SK-N-SH (cell line): ENCODE measurements at regions not wholly inside any gene's neighbourhood (a gene's known extent, or its start where the extent isn't known, plus 50 kb on each side); places are given as distances from the start of the nearest gene placed in this dataset.

Experiments used
- CTCF ChIA-PET: fragments of 300-600, 350-600 bp; formaldehyde crosslinking; extraction: SDS; loops from one replicate; lab custom pipeline; 2021; lab: Yijun Ruan, JAX
- POLR2A ChIA-PET: fragments of 350-600 bp; sonication (Branson Sonifier 250); formaldehyde crosslinking; extraction: SDS; loops from one replicate; lab custom pipeline; 2020; ENCODE audit warnings: antibody characterized with exemption, inconsistent platforms; lab: Yijun Ruan, JAX
- DNase-seq: peaks from one replicate; pipeline ENCODE4 v3.0.0; 2012
- H2AFZ ChIP-seq: fragments of 200-600 bp; sonication (generic); 2 replicates; pipeline ENCODE4 v1.8.1; 2016; ENCODE audit warnings: antibody characterized with exemption, mild to moderate bottlenecking, low read depth
- H3F3A ChIP-seq: fragments of 200-600 bp; sonication (generic); replicated peaks from 2 replicates; pipeline ENCODE3; 2016; ENCODE audit warnings: antibody characterized with exemption, mild to moderate bottlenecking; ENCODE audit not compliant: insufficient read depth
- H3K27ac ChIP-seq, 2 experiments: fragments of 200-500 bp in 1 of 2; fragments of 200-600 bp in 1 of 2; sonication (Bioruptor generic) in 1 of 2; sonication (generic), shearing (Covaris generic) in 1 of 2; 2 replicates each; pipeline versions ENCODE4 v1.5.1 to v1.6.1; 2014 to 2016; ENCODE audit warnings: low read depth in 2 of 2, inconsistent platforms in 1 of 2, low read length in 1 of 2, mild to moderate bottlenecking in 1 of 2, mixed read lengths in 1 of 2
- H3K27me3 ChIP-seq: fragments of 200-600 bp; sonication (generic), shearing (Covaris generic); 2 replicates; pipeline ENCODE4 v1.6.1; 2016; ENCODE audit warnings: mixed run types; ENCODE audit not compliant: insufficient read depth
- H3K36me3 ChIP-seq, 2 experiments: fragments of 200-500 bp in 1 of 2; fragments of 200-600 bp in 1 of 2; sonication (Bioruptor generic) in 1 of 2; sonication (generic) in 1 of 2; replicated peaks in 1 of 2; 2 replicates each; pipeline versions ENCODE3 to v1.5.1; 2014 to 2016; ENCODE audit warnings: low read length in 1 of 2, mild to moderate bottlenecking in 1 of 2; ENCODE audit not compliant: insufficient read depth in 2 of 2, control insufficient read depth in 1 of 2
- H3K4me1 ChIP-seq, 2 experiments: fragments of 200-500 bp in 1 of 2; fragments of 200-600 bp in 1 of 2; sonication (Bioruptor generic) in 1 of 2; sonication (generic), shearing (Covaris generic) in 1 of 2; 2 replicates each; pipeline versions ENCODE4 v1.5.1 to v1.6.1; 2014 to 2016; ENCODE audit warnings: low read depth in 1 of 2, low read length in 1 of 2, mixed run types in 1 of 2; ENCODE audit not compliant: insufficient read depth in 2 of 2, control insufficient read depth in 1 of 2
- H3K4me2 ChIP-seq: fragments of 200-600 bp; sonication (generic), shearing (Covaris generic); 2 replicates; pipeline ENCODE4 v1.6.1; 2017; ENCODE audit warnings: mixed run types
- H3K4me3 ChIP-seq, 2 experiments: fragments of 200-500 bp in 1 of 2; fragments of 200-600 bp in 1 of 2; sonication (Bioruptor generic) in 1 of 2; sonication (generic), shearing (Covaris generic) in 1 of 2; 2 replicates each; pipeline versions ENCODE4 v1.5.1 to v1.8.1; 2014 to 2016; ENCODE audit warnings: low read depth in 2 of 2, inconsistent platforms in 1 of 2, low read length in 1 of 2, mild to moderate bottlenecking in 1 of 2, mixed read lengths in 1 of 2, moderate library complexity in 1 of 2
- H3K79me2 ChIP-seq: fragments of 200-600 bp; sonication (generic); 2 replicates; pipeline ENCODE4 v1.8.1; 2017; ENCODE audit warnings: mild to moderate bottlenecking; ENCODE audit not compliant: insufficient read depth
- H3K9ac ChIP-seq: fragments of 200-600 bp; sonication (generic); 2 replicates; pipeline ENCODE4 v1.6.1; 2017; ENCODE audit warnings: mixed run types
- H3K9me2 ChIP-seq: fragments of 200-600 bp; sonication (generic); 2 replicates; pipeline ENCODE4 v1.6.1; 2017; ENCODE audit warnings: mixed run types
- H3K9me3 ChIP-seq: fragments of 200-600 bp; sonication (generic); 2 replicates; pipeline ENCODE4 v1.6.1; 2017; ENCODE audit warnings: mixed run types, mild to moderate bottlenecking, moderate library complexity
- H4K20me1 ChIP-seq: fragments of 200-600 bp; sonication (generic); 2 replicates; pipeline ENCODE4 v1.6.1; 2017; ENCODE audit warnings: mild to moderate bottlenecking, mixed run types; ENCODE audit not compliant: insufficient read depth
- ELF1 ChIP-seq: IDR thresholded peaks from 2 replicates; pipeline ENCODE4 v1.4.0; 2012
- EZH2phosphoT487 ChIP-seq: fragments of 200-600 bp; sonication (generic); IDR thresholded peaks from 2 replicates; pipeline ENCODE4 v1.6.1; 2017; ENCODE audit warnings: low read depth, mixed run types, mild to moderate bottlenecking, antibody characterized with exemption, moderate library complexity, borderline replicate concordance
- GATA2 ChIP-seq: sonication (generic); formaldehyde crosslinking; IDR thresholded peaks from 2 replicates; pipeline ENCODE4 v1.5.0; 2020; ENCODE audit warnings: mild to moderate bottlenecking, missing genetic modification reagents
- IRF3 ChIP-seq: fragments of 150-350 bp; IDR thresholded peaks from 2 replicates; pipeline ENCODE4 v1.6.1; 2016; ENCODE audit warnings: mild to moderate bottlenecking, low read depth, low read length
- JUND ChIP-seq: IDR thresholded peaks from 2 replicates; pipeline ENCODE4 v1.4.0; 2012
- MXI1 ChIP-seq: IDR thresholded peaks from 2 replicates; pipeline ENCODE4 v1.6.1; 2012; ENCODE audit warnings: mild to moderate bottlenecking, low read depth, low read length, improper control_type of control experiment
- NRF1 ChIP-seq: IDR thresholded peaks from 2 replicates; pipeline ENCODE4 v1.6.1; 2012; ENCODE audit warnings: low read depth, mild to moderate bottlenecking, low read length
- POLR2AphosphoS5 ChIP-seq: IDR thresholded peaks from 2 replicates; pipeline ENCODE4 v1.6.1; 2012; ENCODE audit warnings: low read depth, low read length
- RFX5 ChIP-seq: IDR thresholded peaks from 2 replicates; pipeline ENCODE4 v1.6.1; 2012; ENCODE audit warnings: mild to moderate bottlenecking, improper control_type of control experiment, low read length
- RXRA ChIP-seq: IDR thresholded peaks from 2 replicates; pipeline ENCODE4 v1.4.0; 2012; ENCODE audit warnings: low read depth, mild to moderate bottlenecking, borderline replicate concordance
- SIN3A ChIP-seq: IDR thresholded peaks from 2 replicates; pipeline ENCODE4 v1.6.1; 2012; ENCODE audit warnings: low read depth, mild to moderate bottlenecking, low read length, moderate library complexity, borderline replicate concordance
- SMC3 ChIP-seq: IDR thresholded peaks from 2 replicates; pipeline ENCODE4 v1.6.1; 2012; ENCODE audit warnings: low read depth, low read length, improper control_type of control experiment
- TCF12 ChIP-seq: IDR thresholded peaks from 2 replicates; pipeline ENCODE4 v1.4.0; 2012
- USF1 ChIP-seq: IDR thresholded peaks from 2 replicates; pipeline ENCODE4 v1.4.0; 2012; ENCODE audit warnings: low read depth, borderline replicate concordance
- USF2 ChIP-seq: fragments of 150-350 bp; IDR thresholded peaks from 2 replicates; pipeline ENCODE4 v1.6.1; 2017; ENCODE audit warnings: antibody characterized with exemption, low read length, low read depth, borderline replicate concordance
- ZBTB33 ChIP-seq: IDR thresholded peaks from 2 replicates; pipeline ENCODE4 v1.4.0; 2012; ENCODE audit warnings: low read depth, borderline replicate concordance
- WGBS: methylation state at CpG from one replicate; pipeline ENCODE4 v1.1.6; 2017; ENCODE audit warnings: low lambda C conversion rate; 5-methylcytosine and 5-hydroxymethylcytosine counted together
- TF ChIP-seq, protein P1 (sequence below): IDR thresholded peaks from 2 replicates; pipeline ENCODE4 v1.6.1; 2012; ENCODE audit warnings: mild to moderate bottlenecking, low read depth, low read length, moderate library complexity

GRCh38 chr10:10872035-10872673 lies 145.5 kb upstream of the CELF2 start:
- Histone ChIP-seq H3K27me3 (no peaks in the 10 kb centered on the region), H2AFZ (no peak overlapping the region), H3K9ac (no peak overlapping the region), H3K27ac (no peak overlapping the region), H3K4me2 (no peak overlapping the region), H3K9me2 (no peaks in the 10 kb centered on the region), H3K4me1 (no peaks in the 10 kb centered on the region), H4K20me1 (no peaks in the 10 kb centered on the region), H3K36me3 (no peaks in the 10 kb centered on the region), H3K9me3 (no peaks in the 10 kb centered on the region), H3F3A (no peaks in the 10 kb centered on the region), H3K79me2 (no peaks in the 10 kb centered on the region), H3K4me3 (no peak overlapping the region)
- ChIA-PET CTCF (interaction anchor here (1.3 kb wide), 1 partner anchor 22 kb away, joined by 3 read pairs; no protein-coding TSS in a partner anchor), POLR2A (no interaction called here)
- DNase-seq = no peak
- 6% methylated on average over 6 of the region's 6 CpGs for WGBS
- TF ChIP-seq USF2 (no peak), ELF1 (no peak), MXI1 (no peak), NRF1 (no peak), RXRA (no peak), EZH2phosphoT487 (no peak), USF1 (no peak), POLR2AphosphoS5 (no peak), SIN3A (no peak), IRF3 (no peak), JUND (no peak), TCF12 (no peak), ZBTB33 (no peak), RFX5 (no peak), GATA2 (CRISPR knock-in tag) (no peak), SMC3 (no peak)
- TF ChIP-seq, protein P1, sequence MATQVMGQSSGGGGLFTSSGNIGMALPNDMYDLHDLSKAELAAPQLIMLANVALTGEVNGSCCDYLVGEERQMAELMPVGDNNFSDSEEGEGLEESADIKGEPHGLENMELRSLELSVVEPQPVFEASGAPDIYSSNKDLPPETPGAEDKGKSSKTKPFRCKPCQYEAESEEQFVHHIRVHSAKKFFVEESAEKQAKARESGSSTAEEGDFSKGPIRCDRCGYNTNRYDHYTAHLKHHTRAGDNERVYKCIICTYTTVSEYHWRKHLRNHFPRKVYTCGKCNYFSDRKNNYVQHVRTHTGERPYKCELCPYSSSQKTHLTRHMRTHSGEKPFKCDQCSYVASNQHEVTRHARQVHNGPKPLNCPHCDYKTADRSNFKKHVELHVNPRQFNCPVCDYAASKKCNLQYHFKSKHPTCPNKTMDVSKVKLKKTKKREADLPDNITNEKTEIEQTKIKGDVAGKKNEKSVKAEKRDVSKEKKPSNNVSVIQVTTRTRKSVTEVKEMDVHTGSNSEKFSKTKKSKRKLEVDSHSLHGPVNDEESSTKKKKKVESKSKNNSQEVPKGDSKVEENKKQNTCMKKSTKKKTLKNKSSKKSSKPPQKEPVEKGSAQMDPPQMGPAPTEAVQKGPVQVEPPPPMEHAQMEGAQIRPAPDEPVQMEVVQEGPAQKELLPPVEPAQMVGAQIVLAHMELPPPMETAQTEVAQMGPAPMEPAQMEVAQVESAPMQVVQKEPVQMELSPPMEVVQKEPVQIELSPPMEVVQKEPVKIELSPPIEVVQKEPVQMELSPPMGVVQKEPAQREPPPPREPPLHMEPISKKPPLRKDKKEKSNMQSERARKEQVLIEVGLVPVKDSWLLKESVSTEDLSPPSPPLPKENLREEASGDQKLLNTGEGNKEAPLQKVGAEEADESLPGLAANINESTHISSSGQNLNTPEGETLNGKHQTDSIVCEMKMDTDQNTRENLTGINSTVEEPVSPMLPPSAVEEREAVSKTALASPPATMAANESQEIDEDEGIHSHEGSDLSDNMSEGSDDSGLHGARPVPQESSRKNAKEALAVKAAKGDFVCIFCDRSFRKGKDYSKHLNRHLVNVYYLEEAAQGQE = no peak
